Erythroblast (primary cell): ENCODE measurements at regions not wholly inside any gene's neighbourhood (a gene's known extent, or its start where the extent isn't known, plus 50 kb on each side); places are given as distances from the start of the nearest gene placed in this dataset.

Experiments
- GATA1 ChIP-seq: IDR thresholded peaks from 2 replicates; pipeline ENCODE4 v1.6.1; 2011; ENCODE audit warnings: low read depth, mild to moderate bottlenecking, control low read depth, low read length, moderate library complexity
- POLR2A ChIP-seq: IDR thresholded peaks from 2 replicates; pipeline ENCODE4 v1.6.1; 2011; ENCODE audit warnings: mild to moderate bottlenecking, low read length

DNA sequence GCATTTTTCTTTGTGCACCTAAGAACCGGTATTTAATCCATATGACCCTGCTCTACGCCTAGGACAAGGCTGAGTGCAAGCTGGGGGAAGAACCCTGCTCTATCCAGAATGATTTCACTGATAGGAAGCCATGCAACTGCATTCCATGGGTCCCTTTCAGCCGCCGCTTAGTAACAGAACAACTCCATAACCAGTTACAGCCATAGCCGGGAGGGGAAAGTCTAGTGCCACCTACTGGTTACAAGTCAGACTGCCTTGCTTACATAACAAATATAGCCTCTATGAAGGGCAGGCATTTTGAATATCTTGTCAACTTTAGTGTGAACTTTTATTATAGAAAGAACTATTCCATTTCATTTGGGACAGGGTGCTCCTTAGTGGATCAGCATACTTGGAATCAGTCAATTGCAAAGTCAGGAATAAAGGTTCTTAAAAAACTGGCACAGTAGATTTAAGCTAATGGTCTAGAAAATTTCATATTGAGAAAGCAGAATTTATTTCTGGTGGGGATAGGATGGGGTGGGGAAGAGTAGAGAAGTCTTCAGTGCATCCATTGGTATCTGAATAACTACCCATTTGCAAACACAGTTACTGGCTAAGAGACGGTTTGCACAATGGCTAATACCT, 521.7 kb downstream of the ADRA2A start:
- no peak for TF ChIP-seq POLR2A
- no peak for TF ChIP-seq GATA1
